Immature natural killer cell (primary cell): ENCODE measurements at regions not wholly inside any gene's neighbourhood (a gene's known extent, or its start where the extent isn't known, plus 50 kb on each side); places are given as distances from the start of the nearest gene placed in this dataset.
"Not testable (repeated sequence)": the region's sequence is repeated elsewhere in the genome, so short reads cannot be mapped to it uniquely, and the experiment has no call there.

ENCODE experiments used
- DNase-seq, 3 donors: peaks; one replicate each; pipeline ENCODE4 v3.0.0; 2022; ENCODE audit warnings: mixed read lengths in 1 of 3
- H3K27ac Mint-ChIP-seq, 6 donors: one replicate each; pipeline ENCODE4 v1.8.0; 2020; ENCODE audit warnings: mixed read lengths in 6 of 6, mild to moderate bottlenecking in 5 of 6, inconsistent platforms in 4 of 6, moderate library complexity in 3 of 6
- H3K27me3 Mint-ChIP-seq, 3 donors: one replicate each; pipeline ENCODE4 v1.8.0; 2020 to 2021; ENCODE audit warnings: low read depth in 3 of 3, mild to moderate bottlenecking in 3 of 3, mixed read lengths in 3 of 3, moderate library complexity in 3 of 3, inconsistent platforms in 1 of 3
- H3K36me3 Mint-ChIP-seq, 3 donors: one replicate each; pipeline ENCODE4 v1.8.0; 2020; ENCODE audit warnings: mixed read lengths in 3 of 3, inconsistent platforms in 2 of 3, mild to moderate bottlenecking in 2 of 3
- H3K4me1 Mint-ChIP-seq, 2 donors: one replicate each; pipeline ENCODE4 v1.8.0; 2020; ENCODE audit warnings: inconsistent platforms in 2 of 2, mild to moderate bottlenecking in 2 of 2, mixed read lengths in 2 of 2, moderate library complexity in 1 of 2
- H3K4me3 Mint-ChIP-seq, 5 donors: one replicate each; pipeline ENCODE4 v1.8.0; 2020; ENCODE audit warnings: mild to moderate bottlenecking in 5 of 5, mixed read lengths in 5 of 5, inconsistent platforms in 3 of 5, moderate library complexity in 3 of 5
- H3K9me3 Mint-ChIP-seq, 6 donors: one replicate each; pipeline ENCODE4 v1.8.0; 2020; ENCODE audit warnings: mild to moderate bottlenecking in 6 of 6, mixed read lengths in 6 of 6, inconsistent platforms in 4 of 6, moderate library complexity in 3 of 6

- peaks cover 0 to 2% (median 0%) of the 10 kb centered on the region in 3 donors for H3K27me3 Mint-ChIP-seq
- H3K4me3 Mint-ChIP-seq, result no peak overlapping the region
- H3K27ac Mint-ChIP-seq, result no peak overlapping the region
- peaks cover 0 to 1% (median 0%) of the 10 kb centered on the region in 6 donors for H3K9me3 Mint-ChIP-seq
- DNase-seq, result no peak
- no peaks in the 10 kb centered on the region for H3K4me1 Mint-ChIP-seq
- H3K36me3 Mint-ChIP-seq, result no peaks in the 10 kb centered on the region
Measured at GRCh38 chr14:58772794-58773620, 135.2 kb downstream of the DACT1 start.

GRCh38 chr14:58774531-58774930, 136.8 kb downstream of the DACT1 start:
- Mint-ChIP-seq H3K4me1 (no peaks in the 10 kb centered on the region), H3K27me3 (peaks cover 0 to 3% (median 0%) of the 10 kb centered on the region in 3 donors), H3K9me3 (peaks cover 0 to 1% (median 0%) of the 10 kb centered on the region in 6 donors), H3K27ac (no peak overlapping the region), H3K4me3 (no peak overlapping the region), H3K36me3 (no peaks in the 10 kb centered on the region)
- DNase-seq, result no peak

- not testable (repeated sequence) for H3K4me3 Mint-ChIP-seq, H3K36me3 Mint-ChIP-seq, H3K27ac Mint-ChIP-seq, H3K9me3 Mint-ChIP-seq, DNase-seq, H3K4me1 Mint-ChIP-seq, H3K27me3 Mint-ChIP-seq
Measured at GRCh38 chr14:58775130-58775529, 137.4 kb downstream of the DACT1 start.

- peaks cover 0 to 1% (median 0%) of the 10 kb centered on the region in 6 donors for H3K9me3 Mint-ChIP-seq
- DNase-seq, result no peak
- H3K4me3 Mint-ChIP-seq, result no peak overlapping the region
- no peaks in the 10 kb centered on the region for H3K4me1 Mint-ChIP-seq
- H3K27me3 Mint-ChIP-seq, result peaks cover 0 to 5% (median 0%) of the 10 kb centered on the region in 3 donors
- H3K27ac Mint-ChIP-seq, result no peak overlapping the region
- no peaks in the 10 kb centered on the region for H3K36me3 Mint-ChIP-seq
Measured at GRCh38 chr14:58776516-58776915, 138.8 kb downstream of the DACT1 start.

GRCh38 chr14:58777541-58777979, 139.8 kb downstream of the DACT1 start:
- DNase-seq, result no peak
- H3K27me3 Mint-ChIP-seq, result peaks cover 0 to 5% (median 0%) of the 10 kb centered on the region in 3 donors
- H3K36me3 Mint-ChIP-seq, result no peaks in the 10 kb centered on the region
- peaks cover 0 to 1% (median 0%) of the 10 kb centered on the region in 6 donors for H3K9me3 Mint-ChIP-seq
- no peak overlapping the region for H3K4me3 Mint-ChIP-seq
- H3K27ac Mint-ChIP-seq, result no peak overlapping the region
- no peaks in the 10 kb centered on the region for H3K4me1 Mint-ChIP-seq

GRCh38 chr14:58778202-58778601, 140.4 kb downstream of the DACT1 start:
- H3K27me3 Mint-ChIP-seq, result peaks cover 0 to 5% (median 0%) of the 10 kb centered on the region in 3 donors
- no peaks in the 10 kb centered on the region for H3K36me3 Mint-ChIP-seq
- no peak overlapping the region for H3K4me3 Mint-ChIP-seq
- H3K4me1 Mint-ChIP-seq, result no peaks in the 10 kb centered on the region
- H3K9me3 Mint-ChIP-seq, result peaks cover 0 to 1% (median 0%) of the 10 kb centered on the region in 6 donors
- no peak for DNase-seq
- H3K27ac Mint-ChIP-seq, result no peak overlapping the region

- no peak overlapping the region for H3K4me3 Mint-ChIP-seq
- H3K27ac Mint-ChIP-seq, result no peak overlapping the region
- no peaks in the 10 kb centered on the region for H3K36me3 Mint-ChIP-seq
Measured at GRCh38 chr14:58779376-58779775, 141.6 kb downstream of the DACT1 start.

GRCh38 chr14:58780185-58780584, 142.4 kb downstream of the DACT1 start:
- DNase-seq, result no peak
- no peaks in the 10 kb centered on the region for H3K4me1 Mint-ChIP-seq
- H3K36me3 Mint-ChIP-seq, result no peaks in the 10 kb centered on the region
- peaks cover 0 to 1% (median 0%) of the 10 kb centered on the region in 6 donors for H3K9me3 Mint-ChIP-seq
- no peak overlapping the region for H3K4me3 Mint-ChIP-seq
- peaks cover 0 to 5% (median 0%) of the 10 kb centered on the region in 3 donors for H3K27me3 Mint-ChIP-seq
- H3K27ac Mint-ChIP-seq, result no peak overlapping the region

More at GRCh38 chr14:58779376-58779775, 141.6 kb downstream of the DACT1 start:
- DNase-seq, result no peak
- Mint-ChIP-seq H3K4me1 (no peaks in the 10 kb centered on the region), H3K9me3 (peaks cover 0 to 1% (median 0%) of the 10 kb centered on the region in 6 donors), H3K27me3 (peaks cover 0 to 5% (median 0%) of the 10 kb centered on the region in 3 donors)

GRCh38 chr14:58780605-58781004, 142.8 kb downstream of the DACT1 start:
- no peaks in the 10 kb centered on the region for H3K4me1 Mint-ChIP-seq
- peaks cover 0 to 7% (median 2%) of the 10 kb centered on the region in 3 donors for H3K27me3 Mint-ChIP-seq
- no peak for DNase-seq
- no peak overlapping the region for H3K4me3 Mint-ChIP-seq
- H3K27ac Mint-ChIP-seq, result no peak overlapping the region
- H3K36me3 Mint-ChIP-seq, result no peaks in the 10 kb centered on the region
- H3K9me3 Mint-ChIP-seq, result peaks cover 0 to 1% (median 0%) of the 10 kb centered on the region in 6 donors

- H3K36me3 Mint-ChIP-seq, result no peaks in the 10 kb centered on the region
- peaks cover 0 to 8% (median 3%) of the 10 kb centered on the region in 3 donors for H3K27me3 Mint-ChIP-seq
- H3K4me3 Mint-ChIP-seq, result no peak overlapping the region
- no peak for DNase-seq
- H3K9me3 Mint-ChIP-seq, result no peaks in the 10 kb centered on the region
- H3K4me1 Mint-ChIP-seq, result no peaks in the 10 kb centered on the region
- H3K27ac Mint-ChIP-seq, result no peak overlapping the region
Measured at GRCh38 chr14:58782011-58782410, 144.2 kb downstream of the DACT1 start.

GRCh38 chr14:58783792-58784511, 146.2 kb downstream of the DACT1 start:
- no peak for DNase-seq
- H3K4me3 Mint-ChIP-seq, result no peak overlapping the region
- no peaks in the 10 kb centered on the region for H3K36me3 Mint-ChIP-seq
- H3K4me1 Mint-ChIP-seq, result no peaks in the 10 kb centered on the region
- H3K9me3 Mint-ChIP-seq, result no peaks in the 10 kb centered on the region
- peaks cover 0 to 10% (median 3%) of the 10 kb centered on the region in 3 donors for H3K27me3 Mint-ChIP-seq
- no peak overlapping the region for H3K27ac Mint-ChIP-seq

- no peak overlapping the region for H3K27ac Mint-ChIP-seq
- no peaks in the 10 kb centered on the region for H3K36me3 Mint-ChIP-seq
- H3K4me1 Mint-ChIP-seq, result no peaks in the 10 kb centered on the region
- peaks cover 0 to 9% (median 3%) of the 10 kb centered on the region in 3 donors for H3K27me3 Mint-ChIP-seq
- DNase-seq, result no peak
- H3K9me3 Mint-ChIP-seq, result no peaks in the 10 kb centered on the region
- no peak overlapping the region for H3K4me3 Mint-ChIP-seq
Measured at GRCh38 chr14:58784931-58785330, 147.2 kb downstream of the DACT1 start.

- Mint-ChIP-seq H3K27me3 (peaks cover 0 to 5% (median 3%) of the 10 kb centered on the region in 3 donors), H3K27ac (no peak overlapping the region), H3K9me3 (no peaks in the 10 kb centered on the region), H3K36me3 (no peaks in the 10 kb centered on the region), H3K4me1 (no peaks in the 10 kb centered on the region), H3K4me3 (no peak overlapping the region)
- no peak for DNase-seq
Measured at GRCh38 chr14:58785701-58786100, 147.9 kb downstream of the DACT1 start.

- no peaks in the 10 kb centered on the region for H3K9me3 Mint-ChIP-seq
- no peak for DNase-seq
- peaks cover 0 to 5% (median 3%) of the 10 kb centered on the region in 3 donors for H3K27me3 Mint-ChIP-seq
- no peak overlapping the region for H3K4me3 Mint-ChIP-seq
- no peak overlapping the region for H3K27ac Mint-ChIP-seq
- no peaks in the 10 kb centered on the region for H3K36me3 Mint-ChIP-seq
- no peaks in the 10 kb centered on the region for H3K4me1 Mint-ChIP-seq
Measured at GRCh38 chr14:58787592-58787991, 149.8 kb downstream of the DACT1 start.
